K562 (cell line): ENCODE measurements at regions not wholly inside any gene's neighbourhood (a gene's known extent, or its start where the extent isn't known, plus 50 kb on each side); places are given as distances from the start of the nearest gene placed in this dataset.

ENCODE experiments used
- ATAC-seq: fragments of 200-7000 bp; cut with Tn5 transposase; 3 replicates; pipeline ENCODE4 v1.9.1; 2020; ENCODE audit warnings: moderate library complexity
- BruUV-seq: library from RNA; stranded (reverse); fragments of 400-500 nt; replicated peaks from 2 replicates; lab custom pipeline; 2021; lab: Mats Ljungman, UMichigan
- CTCF ChIA-PET: fragments of 300-600 bp; formaldehyde crosslinking; extraction: SDS; loops from one replicate; lab custom pipeline; 2021; ENCODE audit warnings: low intra/inter-chr PET ratio; lab: Yijun Ruan, JAX
- POLR2A ChIA-PET: fragments of 300-600, 350-650 bp; sonication (Branson Sonifier 250); formaldehyde crosslinking; extraction: SDS; loops from one replicate; lab custom pipeline; 2021; ENCODE audit warnings: antibody characterized with exemption, inconsistent platforms; lab: Yijun Ruan, JAX
- DNase-seq, 4 experiments: peaks; one replicate each; pipeline versions ENCODE4 v3.0.0 to v3.0.0-alpha.2; 2011 to 2018; ENCODE audit warnings: low spot score in 3 of 4, mixed read lengths in 3 of 4; ENCODE audit errors: extremely low read depth in 1 of 4
- FAIRE-seq: peaks from 2 replicates; lab custom pipeline; 2011; peaks lifted over from hg19 to GRCh38; lab: Jason Lieb, UNC
- H2AFZ ChIP-seq: 2 replicates; pipeline ENCODE4 v1.6.0; 2011; ENCODE audit warnings: low read depth, low read length, control low read depth, inconsistent platforms
- H3K27ac ChIP-seq: fragments of 200-600 bp; 3 replicates; pipeline ENCODE4 v1.8.0; 2011; ENCODE audit warnings: low read depth, mild to moderate bottlenecking, control low read depth, inconsistent platforms, low read length, moderate library complexity, mixed read lengths; ENCODE audit errors: extremely low read depth
- H3K27me3 ChIP-seq, 2 experiments: fragments of 300-600 bp in 1 of 2; 2 replicates in 1 of 2; 3 replicates in 1 of 2; pipeline versions ENCODE4 v1.6.0 to v1.8.0; 2011; ENCODE audit warnings: inconsistent platforms in 2 of 2, low read length in 2 of 2, mild to moderate bottlenecking in 1 of 2, mixed read lengths in 1 of 2, moderate library complexity in 1 of 2; ENCODE audit not compliant: control insufficient read depth in 2 of 2, insufficient read depth in 2 of 2
- H3K36me3 ChIP-seq: fragments of 300-600 bp; 3 replicates; pipeline ENCODE4 v1.8.0; 2011; ENCODE audit warnings: mild to moderate bottlenecking, low read length, inconsistent platforms; ENCODE audit not compliant: control insufficient read depth, insufficient read depth
- H3K4me1 ChIP-seq, 2 experiments: fragments of 200-600 bp in 1 of 2; replicated peaks in 1 of 2; 2 replicates in 1 of 2; 3 replicates in 1 of 2; pipeline versions ENCODE4 v1.5.1 to v1.8.0; 2011; ENCODE audit warnings: inconsistent platforms in 2 of 2, low read length in 2 of 2, mild to moderate bottlenecking in 1 of 2, mixed read lengths in 1 of 2, moderate library complexity in 1 of 2; ENCODE audit not compliant: control insufficient read depth in 2 of 2, insufficient read depth in 2 of 2
- H3K4me2 ChIP-seq: 2 replicates; pipeline ENCODE4 v1.6.1; 2011; ENCODE audit warnings: low read length, control low read depth, inconsistent platforms, mixed read lengths; ENCODE audit not compliant: insufficient read depth
- H3K4me3 ChIP-seq: fragments of 200-600 bp; sonication (generic), shearing (Covaris generic); 2 replicates; pipeline ENCODE4 v1.5.1; 2016; ENCODE audit warnings: control low read depth, inconsistent platforms
- H3K79me2 ChIP-seq: fragments of 200-600 bp; 3 replicates; pipeline ENCODE4 v1.8.0; 2011; ENCODE audit warnings: low read length, inconsistent platforms; ENCODE audit not compliant: control insufficient read depth, insufficient read depth
- H3K9ac ChIP-seq, 2 experiments: 2 replicates each; pipeline versions ENCODE4 v1.6.0 to v1.6.1; 2011; ENCODE audit warnings: low read depth in 2 of 2, low read length in 2 of 2, control low read depth in 1 of 2, inconsistent platforms in 1 of 2, mild to moderate bottlenecking in 1 of 2, mixed read lengths in 1 of 2; ENCODE audit not compliant: insufficient read depth in 1 of 2
- H3K9me1 ChIP-seq: one replicate; pipeline ENCODE4 v1.6.0; 2011; ENCODE audit warnings: inconsistent platforms, mild to moderate bottlenecking, low read length, moderate library complexity; ENCODE audit not compliant: control insufficient read depth, insufficient read depth
- H3K9me3 ChIP-seq: replicated peaks from 2 replicates; pipeline ENCODE4 v1.5.1; 2011; ENCODE audit warnings: low read depth, low read length, inconsistent platforms; ENCODE audit not compliant: control insufficient read depth, insufficient read depth
- H4K20me1 ChIP-seq: replicated peaks from 2 replicates; pipeline ENCODE4 v1.6.1; 2011; ENCODE audit warnings: low read length, inconsistent platforms, mixed read lengths; ENCODE audit not compliant: control insufficient read depth, insufficient read depth
- CTCFL ChIP-seq: IDR thresholded peaks from 2 replicates; pipeline ENCODE4 v1.6.1; 2011; ENCODE audit warnings: borderline replicate concordance, low read depth, mild to moderate bottlenecking, moderate library complexity, low read length; ENCODE audit not compliant: insufficient read depth, poor library complexity, severe bottlenecking
- DACH1 ChIP-seq: fragments of 450-650 bp; IDR thresholded peaks from 2 replicates; pipeline ENCODE4 v1.6.1; 2018; ENCODE audit not compliant: partially characterized antibody
- IRF2 ChIP-seq: sonication (generic); formaldehyde crosslinking; IDR thresholded peaks from 2 replicates; pipeline ENCODE4 v1.8.1; 2022; ENCODE audit warnings: mild to moderate bottlenecking, missing genetic modification reagents
- KLF1 ChIP-seq: fragments of 450-650 bp; IDR thresholded peaks from 2 replicates; pipeline ENCODE4 v1.6.1; 2016; ENCODE audit warnings: missing genetic modification characterization, missing compliant biosample characterization
- MCM5 ChIP-seq: fragments of 450-650 bp; IDR thresholded peaks from 2 replicates; pipeline ENCODE4 v1.6.1; 2016; ENCODE audit warnings: low read depth
- TRIM25 ChIP-seq: fragments of 450-650 bp; IDR thresholded peaks from 2 replicates; pipeline ENCODE4 v1.7.0; 2016; ENCODE audit warnings: borderline replicate concordance
- ZBTB2 ChIP-seq: fragments of 450-650 bp; IDR thresholded peaks from 2 replicates; pipeline ENCODE4 v1.6.1; 2016; ENCODE audit warnings: antibody characterized with exemption
- ZNF232 ChIP-seq: sonication (generic); formaldehyde crosslinking; IDR thresholded peaks from 2 replicates; pipeline ENCODE4 v1.8.0; 2022; ENCODE audit warnings: mild to moderate bottlenecking, missing genetic modification reagents
- ZNF347 ChIP-seq: fragments of 450-650 bp; formaldehyde crosslinking; IDR thresholded peaks from 2 replicates; pipeline ENCODE4 v1.4.0; 2020; ENCODE audit warnings: low read depth, mild to moderate bottlenecking, moderate library complexity
- ZNF354B ChIP-seq: fragments of 250-450 bp; sonication (Bioruptor Pico); IDR thresholded peaks from 2 replicates; pipeline ENCODE4 v1.4.0; 2020
- ZNF431 ChIP-seq: sonication (generic); formaldehyde crosslinking; IDR thresholded peaks from 2 replicates; pipeline ENCODE4 v1.8.0; 2022; ENCODE audit warnings: mild to moderate bottlenecking, missing genetic modification reagents
- ZNF586 ChIP-seq: fragments of 450-650 bp; formaldehyde crosslinking; conservative IDR thresholded peaks from 2 replicates; pipeline ENCODE4 v1.4.0; 2020; ENCODE audit warnings: mild to moderate bottlenecking, moderate library complexity
- WGBS: fragments of 100-300 bp; shearing (Covaris generic); methylation state at CpG from one replicate; pipeline ENCODE4 v1.1.6; 2016; ENCODE audit warnings: low coverage, mixed read lengths; ENCODE audit not compliant: insufficient coverage; ENCODE audit errors: missing lambda C conversion rate; 5-methylcytosine and 5-hydroxymethylcytosine counted together
- in situ Hi-C: fragments of 300-500 bp; cut with MboI; formaldehyde crosslinking; loops from 4 replicates; pipeline ENCODE4 v1.15.0; 2018; ENCODE audit warnings: inconsistent platforms, mixed read lengths
- intact Hi-C: fragments of 100-400 bp; cut with micrococcal nuclease; formaldehyde crosslinking; loops from 2 replicates; pipeline ENCODE4 v1.14.2; 2022

- BruUV-seq, result no TSS peak
- no peaks in the 10 kb centered on the region for H3K36me3 ChIP-seq
Observed at GRCh38 chr22:34608106-34608505, 457.9 kb upstream of the ISX start.

GRCh38 chr22:34608540-34609115 is 457.3 kb upstream of the ISX start:
- Histone ChIP-seq H3K9me3 (no peaks in the 10 kb centered on the region), H3K4me2 (no peak overlapping the region), H3K36me3 (no peaks in the 10 kb centered on the region), H3K27me3 (no peaks in the 10 kb centered on the region), H3K9ac (no peak overlapping the region), H2AFZ (no peak overlapping the region), H3K9me1 (no peaks in the 10 kb centered on the region), H3K27ac (no peak overlapping the region), H3K4me1 (no peaks in the 10 kb centered on the region), H4K20me1 (no peaks in the 10 kb centered on the region), H3K79me2 (no peaks in the 10 kb centered on the region), H3K4me3 (no peak overlapping the region)
- intact Hi-C loops, result no loop called here
- ATAC-seq (no peak), FAIRE-seq (no peak), DNase-seq (no peak)
- ChIA-PET POLR2A (no interaction called here), CTCF (no interaction called here)
- 0% methylated on average over 1 of the region's 1 CpG for WGBS
- no TSS peak for BruUV-seq
- in situ Hi-C loops, result no loop called here
- TF ChIP-seq ZNF232 (CRISPR knock-in tag) (no peak), ZNF347 (no peak), DACH1 (no peak), CTCFL (no peak), ZBTB2 (no peak), TRIM25 (no peak), ZNF354B (CRISPR knock-in tag) (no peak), ZNF586 (CRISPR knock-in tag) (no peak), MCM5 (no peak), ZNF431 (CRISPR knock-in tag) (no peak)

More at GRCh38 chr22:34608106-34608505, 457.9 kb upstream of the ISX start:
- POLR2A ChIA-PET, result no interaction called here
- no peak for FAIRE-seq
- no peaks in the 10 kb centered on the region for H3K27me3 ChIP-seq
- WGBS, result 1% methylated on average over 5 of the region's 5 CpGs
- H4K20me1 ChIP-seq, result no peaks in the 10 kb centered on the region
- no peak overlapping the region for H3K27ac ChIP-seq
- in situ Hi-C loops, result no loop called here
- no peak for ATAC-seq
- DNase-seq, result no peak
- H3K9me3 ChIP-seq, result no peaks in the 10 kb centered on the region
- no peak overlapping the region for H2AFZ ChIP-seq
- no peaks in the 10 kb centered on the region for H3K79me2 ChIP-seq
- no peak overlapping the region for H3K4me2 ChIP-seq
- CTCF ChIA-PET, result no interaction called here
- H3K4me3 ChIP-seq, result no peak overlapping the region
- H3K4me1 ChIP-seq, result no peaks in the 10 kb centered on the region
- H3K9me1 ChIP-seq, result no peaks in the 10 kb centered on the region
- H3K9ac ChIP-seq, result no peak overlapping the region
- intact Hi-C loops, result no loop called here
- no peak for TF ChIP-seq ZNF586 (CRISPR knock-in tag)
- TF ChIP-seq IRF2 (CRISPR knock-in tag), result no peak
- TF ChIP-seq KLF1 (tag), result no peak
